AG09319 (cell line): ENCODE measurements at regions not wholly inside any gene's neighbourhood (a gene's known extent, or its start where the extent isn't known, plus 50 kb on each side); places are given as distances from the start of the nearest gene placed in this dataset.
"Not testable (repeated sequence)": the region's sequence is repeated elsewhere in the genome, so short reads cannot be mapped to it uniquely, and the experiment has no call there.

Source experiments
- DNase-seq: peaks from one replicate; pipeline ENCODE4 v3.0.0-alpha.2; 2010; ENCODE audit warnings: low read depth; ENCODE audit errors: extremely low read depth
- CTCF ChIP-seq: IDR thresholded peaks from 2 replicates; pipeline ENCODE4 v1.5.1; 2011; ENCODE audit warnings: low read depth, mild to moderate bottlenecking, inconsistent platforms, low read length, moderate library complexity

- TF ChIP-seq CTCF: no peak
- DNase-seq: no peak
Observed at GRCh38 chr2:190005513-190005912, 57.0 kb downstream of the MSTN start.

GRCh38 chr2:189999661-190000060 lies 62.9 kb downstream of the MSTN start:
- no peak for TF ChIP-seq CTCF
- no peak for DNase-seq

- not testable (repeated sequence) for DNase-seq
Observed at GRCh38 chr2:189998665-189999064, 63.9 kb downstream of the MSTN start.

GRCh38 chr2:189997016-189997415 lies 65.5 kb downstream of the MSTN start:
- TF ChIP-seq CTCF: no peak
- DNase-seq: no peak

GRCh38 chr2:189995679-189996078 lies 66.8 kb downstream of the MSTN start:
- no peak for DNase-seq
- no peak for TF ChIP-seq CTCF

GRCh38 chr2:189982780-189983394 lies 79.6 kb downstream of the MSTN start:
- peak; percentile 23 for TF ChIP-seq CTCF
- DNase-seq: no peak

- TF ChIP-seq CTCF: no peak
- no peak for DNase-seq
Observed at GRCh38 chr2:189982087-189982486, 80.4 kb downstream of the MSTN start.

- DNase-seq: not testable (repeated sequence)
Observed at GRCh38 chr2:189976488-189976887, 86.0 kb downstream of the MSTN start.
